ENCODE measurements at regions not wholly inside any gene's neighbourhood (a gene's known extent, or its start where the extent isn't known, plus 50 kb on each side); places are given as distances from the start of the nearest gene placed in this dataset.

DNA sequence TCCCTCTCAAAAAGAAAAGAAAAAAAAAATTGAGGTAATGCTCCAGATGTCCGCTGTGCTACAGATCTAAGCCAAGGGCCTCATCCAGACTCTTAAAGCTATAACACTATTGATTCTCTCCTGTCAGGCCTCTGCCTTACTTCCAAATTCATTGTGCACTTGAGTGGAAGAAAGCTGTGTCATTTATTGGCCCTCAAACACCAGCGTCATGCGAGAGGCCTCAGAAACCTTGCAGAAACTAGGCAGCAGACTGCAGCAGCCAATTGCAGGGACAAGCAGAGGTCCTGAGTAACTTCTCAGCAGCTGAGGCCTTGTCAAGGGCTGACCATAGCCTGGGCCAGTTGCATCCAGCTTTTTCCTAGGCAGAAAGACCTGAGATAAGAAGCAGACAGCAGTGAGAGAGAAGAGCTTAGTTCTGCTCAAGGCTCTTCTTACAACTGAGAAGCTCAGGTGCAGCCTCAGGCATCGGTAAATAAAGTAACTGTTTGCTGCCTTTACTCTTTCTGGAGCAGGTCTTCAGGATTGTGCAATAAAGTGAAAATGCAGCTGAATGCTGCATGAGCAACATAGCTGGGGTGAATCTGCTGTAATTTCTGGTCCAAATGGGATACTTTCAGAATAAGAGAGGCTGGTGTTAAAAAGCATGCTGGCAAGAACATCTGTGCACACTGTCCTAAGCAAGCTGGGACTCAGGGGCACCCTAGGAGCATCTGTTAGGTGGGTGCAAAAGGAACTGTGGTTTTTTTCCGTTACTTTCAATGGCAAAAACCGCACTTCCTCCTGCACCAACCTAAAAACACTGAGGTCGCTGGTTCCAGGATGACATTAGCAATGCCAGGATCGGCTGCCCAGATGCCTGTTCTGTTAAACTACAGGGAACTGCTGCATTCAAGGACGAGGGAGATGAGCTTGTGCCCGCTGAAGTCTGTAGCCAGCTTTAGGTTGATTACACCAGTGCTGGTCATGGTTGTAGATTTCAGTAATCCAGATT is 181.8 kb upstream of the PFKP start:
- TF ChIP-seq, protein P1, sequence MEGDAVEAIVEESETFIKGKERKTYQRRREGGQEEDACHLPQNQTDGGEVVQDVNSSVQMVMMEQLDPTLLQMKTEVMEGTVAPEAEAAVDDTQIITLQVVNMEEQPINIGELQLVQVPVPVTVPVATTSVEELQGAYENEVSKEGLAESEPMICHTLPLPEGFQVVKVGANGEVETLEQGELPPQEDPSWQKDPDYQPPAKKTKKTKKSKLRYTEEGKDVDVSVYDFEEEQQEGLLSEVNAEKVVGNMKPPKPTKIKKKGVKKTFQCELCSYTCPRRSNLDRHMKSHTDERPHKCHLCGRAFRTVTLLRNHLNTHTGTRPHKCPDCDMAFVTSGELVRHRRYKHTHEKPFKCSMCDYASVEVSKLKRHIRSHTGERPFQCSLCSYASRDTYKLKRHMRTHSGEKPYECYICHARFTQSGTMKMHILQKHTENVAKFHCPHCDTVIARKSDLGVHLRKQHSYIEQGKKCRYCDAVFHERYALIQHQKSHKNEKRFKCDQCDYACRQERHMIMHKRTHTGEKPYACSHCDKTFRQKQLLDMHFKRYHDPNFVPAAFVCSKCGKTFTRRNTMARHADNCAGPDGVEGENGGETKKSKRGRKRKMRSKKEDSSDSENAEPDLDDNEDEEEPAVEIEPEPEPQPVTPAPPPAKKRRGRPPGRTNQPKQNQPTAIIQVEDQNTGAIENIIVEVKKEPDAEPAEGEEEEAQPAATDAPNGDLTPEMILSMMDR (IDR thresholded peaks at IDR 0.05), result no peak
- no peak for TF ChIP-seq POLR2A (IDR thresholded peaks at IDR 0.05)
